ENCODE measurements at regions not wholly inside any gene's neighbourhood (a gene's known extent, or its start where the extent isn't known, plus 50 kb on each side); places are given as distances from the start of the nearest gene placed in this dataset.

- no peak for DNase-seq
These were observed 66.7 kb upstream of the SLC14A2 start for GRCh38 chr18:45548614-45549013.

- DNase-seq, result peak; percentile 0
These were observed 66.0 kb upstream of the SLC14A2 start for GRCh38 chr18:45549290-45549689.

GRCh38 chr18:45551142-45551815 lies 64.0 kb upstream of the SLC14A2 start:
- DNase-seq, result no peak

- DNase-seq, result no peak
These were observed 61.4 kb upstream of the SLC14A2 start for GRCh38 chr18:45553723-45554388.

GRCh38 chr18:45554389-45554737 lies 60.9 kb upstream of the SLC14A2 start:
- DNase-seq, result no peak

- DNase-seq, result no peak
These were observed 59.1 kb upstream of the SLC14A2 start for GRCh38 chr18:45556222-45556621.

- no peak for DNase-seq
These were observed 58.0 kb upstream of the SLC14A2 start for GRCh38 chr18:45557287-45557686.

GRCh38 chr18:45557779-45558178 lies 57.5 kb upstream of the SLC14A2 start:
- DNase-seq, result no peak

GRCh38 chr18:45559258-45559657 lies 56.0 kb upstream of the SLC14A2 start:
- no peak for DNase-seq

- no peak for DNase-seq
These were observed 54.4 kb upstream of the SLC14A2 start for GRCh38 chr18:45560870-45561269.

GRCh38 chr18:45562567-45563479 lies 52.5 kb upstream of the SLC14A2 start:
- DNase-seq, result no peak

GRCh38 chr18:45565280-45565970 lies 49.9 kb upstream of the SLC14A2 start:
- DNase-seq, result no peak

All from NCI-H1105 (cell line).